Eye (tissue), 1 donor: ENCODE measurements at regions not wholly inside any gene's neighbourhood (a gene's known extent, or its start where the extent isn't known, plus 50 kb on each side); places are given as distances from the start of the nearest gene placed in this dataset.
"Not testable (repeated sequence)": the region's sequence is repeated elsewhere in the genome, so short reads cannot be mapped to it uniquely, and the experiment has no call there.

ENCODE experiments used
- DNase-seq: peaks from one replicate; pipeline ENCODE4 v3.0.0-alpha.2; 2015

- no peak for DNase-seq
These were observed 220.6 kb downstream of the DHX15 start for GRCh38 chr4:24363751-24364150.

DNA sequence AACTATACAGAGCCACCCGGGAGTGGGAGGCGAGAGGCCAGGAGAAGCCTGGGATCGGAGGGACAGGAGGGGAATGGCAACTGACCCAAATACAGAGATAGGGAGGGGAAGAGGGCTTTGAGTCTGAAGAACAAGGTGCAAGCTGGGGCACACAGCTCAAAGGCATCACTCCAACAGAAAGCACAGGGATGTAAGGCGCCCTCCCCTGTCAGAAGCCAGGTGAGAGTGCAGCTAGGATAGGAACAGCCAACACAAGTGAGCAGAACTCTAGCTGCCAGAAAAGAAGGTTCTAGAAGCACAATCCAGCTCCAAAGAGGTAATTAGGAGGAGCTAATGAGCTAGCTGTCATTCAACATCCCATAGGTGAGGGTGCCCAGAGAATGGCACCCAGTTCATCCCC is 232.2 kb downstream of the DHX15 start:
- DNase-seq: no peak

- not testable (repeated sequence) for DNase-seq
These were observed 235.0 kb downstream of the DHX15 start for GRCh38 chr4:24349168-24349996.

DNA sequence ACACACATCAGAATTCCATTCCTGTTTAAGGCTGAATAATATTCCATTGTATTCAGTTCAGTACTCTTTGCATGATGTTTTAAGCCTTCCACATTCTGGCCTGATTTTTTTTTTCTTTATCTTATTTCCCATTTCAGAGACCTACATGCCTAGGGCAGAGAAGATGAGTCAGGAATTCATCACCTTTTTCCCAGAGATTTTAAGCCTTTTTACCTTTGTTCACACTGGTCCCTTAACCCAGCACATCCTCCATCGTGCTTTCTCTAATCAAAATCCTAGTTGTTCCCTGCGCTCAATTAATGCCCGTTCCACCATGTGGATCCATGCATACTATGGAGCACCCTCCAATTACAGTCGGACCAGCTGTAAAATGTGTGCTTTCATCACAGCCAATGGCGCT is 245.1 kb downstream of the DHX15 start:
- DNase-seq: no peak

DNA sequence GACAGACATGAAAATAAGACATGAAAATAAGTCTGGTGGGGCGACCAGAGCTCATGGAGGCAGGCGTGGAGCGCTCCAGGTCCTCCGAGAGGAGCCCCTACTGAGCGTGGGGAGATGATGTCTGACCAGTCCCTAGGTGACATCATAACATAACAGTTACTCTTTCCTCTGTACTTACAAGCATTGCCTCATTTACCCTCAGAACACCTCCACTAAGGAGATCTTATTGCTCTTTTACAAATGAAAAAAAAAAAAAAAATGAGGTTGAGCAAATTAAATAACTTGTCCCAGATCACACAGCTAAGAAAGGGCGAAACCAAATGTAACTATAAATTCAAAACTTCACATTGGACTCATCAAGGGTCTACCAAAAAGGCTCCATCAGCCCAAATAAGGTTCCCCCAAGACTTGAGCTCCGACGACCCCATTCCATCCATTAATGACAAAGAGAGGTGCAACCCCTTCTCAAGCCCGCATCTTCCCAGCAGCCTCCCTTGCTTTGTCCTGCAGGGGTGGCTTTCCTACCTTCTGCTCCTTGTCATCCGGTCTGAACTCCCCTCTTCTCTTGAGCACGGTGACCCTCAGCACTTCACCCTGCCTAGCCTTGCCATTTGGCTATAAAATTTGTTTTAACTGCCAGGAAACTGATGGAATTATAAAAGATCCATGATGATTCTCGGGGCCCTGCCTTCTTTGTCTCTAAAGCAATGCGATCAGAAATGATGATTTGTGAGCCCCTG is 246.7 kb downstream of the DHX15 start:
- DNase-seq: no peak

DNA sequence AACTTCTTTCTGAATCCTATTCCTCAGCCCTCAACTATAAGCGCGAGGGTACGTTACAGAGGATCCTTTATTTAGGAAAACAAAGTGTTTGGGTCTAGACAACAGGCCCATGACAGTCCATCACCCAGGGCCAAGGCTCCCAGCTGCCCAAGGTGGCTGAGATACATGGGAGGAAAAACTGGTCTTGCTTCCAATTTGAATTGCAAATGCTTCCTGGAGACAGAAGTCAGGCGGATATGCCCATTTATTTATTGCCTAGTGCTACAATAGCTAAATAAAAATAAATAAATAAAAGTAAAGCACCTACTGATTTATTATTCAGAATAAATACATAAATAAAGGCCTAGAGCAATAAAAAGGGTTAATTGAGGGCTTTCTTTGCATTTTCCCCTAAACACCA is 248.7 kb downstream of the DHX15 start:
- DNase-seq: no peak

GRCh38 chr4:24334906-24335305 is 249.4 kb downstream of the DHX15 start:
- no peak for DNase-seq

DNA sequence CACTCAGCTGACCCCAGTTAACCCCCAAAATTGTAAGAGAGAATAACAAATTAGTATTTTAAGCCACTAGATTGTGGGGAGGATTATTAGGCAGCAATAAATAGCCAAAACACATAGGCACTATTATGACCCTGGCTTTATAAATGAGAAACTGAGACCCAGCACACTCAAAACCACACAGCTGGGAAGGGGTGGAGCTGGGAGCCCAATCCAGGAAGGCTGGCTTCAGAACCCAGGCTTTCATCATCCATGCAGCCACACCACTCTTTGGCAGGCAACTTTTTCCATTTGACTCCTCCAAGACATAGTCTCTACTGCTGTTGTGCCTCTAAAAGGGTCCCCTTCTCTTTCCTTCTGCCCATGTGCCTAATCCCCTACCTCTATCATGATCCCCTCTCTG is 253.8 kb downstream of the DHX15 start:
- no peak for DNase-seq

DNA sequence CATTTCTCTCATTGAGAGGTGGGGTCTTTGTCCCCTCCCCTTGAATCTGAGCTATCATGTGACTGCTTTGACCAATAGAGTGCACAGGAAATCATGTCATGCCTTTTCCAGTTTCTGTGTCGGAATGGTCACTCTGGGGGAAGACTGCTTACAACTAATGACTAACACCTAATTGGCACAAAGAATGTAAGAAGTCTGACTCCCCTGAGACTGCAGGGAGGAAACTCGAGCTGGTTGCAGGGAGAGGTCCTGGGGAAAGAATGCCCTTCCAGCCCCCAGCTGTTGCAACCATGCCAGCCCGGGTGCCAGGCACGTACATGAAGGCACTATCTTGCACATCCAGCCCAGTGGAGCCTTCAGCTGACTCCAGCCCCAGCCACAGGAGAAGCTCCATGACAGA is 254.2 kb downstream of the DHX15 start:
- DNase-seq: no peak

- DNase-seq: no peak
These were observed 255.6 kb downstream of the DHX15 start for GRCh38 chr4:24328711-24329110.

GRCh38 chr4:24328310-24328709 is 256.0 kb downstream of the DHX15 start:
- peak; percentile 74 for DNase-seq

DNA sequence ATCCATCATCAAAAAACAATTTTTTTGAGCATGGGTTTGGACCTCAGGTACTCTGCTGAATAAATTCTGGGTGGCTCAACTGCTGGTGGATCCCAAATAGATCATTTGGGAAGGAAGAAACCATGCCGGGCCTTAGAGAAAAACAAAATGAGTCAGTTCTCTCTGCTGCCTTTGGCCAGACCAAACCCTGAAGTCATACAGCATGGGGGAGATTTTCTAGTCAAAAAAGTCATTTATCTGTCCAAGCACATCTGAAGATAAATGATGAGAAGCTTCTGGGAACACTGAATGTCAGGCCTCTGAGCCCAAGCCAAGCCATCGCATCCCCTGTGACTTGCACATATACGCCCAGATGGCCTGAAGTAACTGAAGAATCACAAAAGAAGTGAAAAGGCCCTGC is 261.4 kb downstream of the DHX15 start:
- DNase-seq: no peak

DNA sequence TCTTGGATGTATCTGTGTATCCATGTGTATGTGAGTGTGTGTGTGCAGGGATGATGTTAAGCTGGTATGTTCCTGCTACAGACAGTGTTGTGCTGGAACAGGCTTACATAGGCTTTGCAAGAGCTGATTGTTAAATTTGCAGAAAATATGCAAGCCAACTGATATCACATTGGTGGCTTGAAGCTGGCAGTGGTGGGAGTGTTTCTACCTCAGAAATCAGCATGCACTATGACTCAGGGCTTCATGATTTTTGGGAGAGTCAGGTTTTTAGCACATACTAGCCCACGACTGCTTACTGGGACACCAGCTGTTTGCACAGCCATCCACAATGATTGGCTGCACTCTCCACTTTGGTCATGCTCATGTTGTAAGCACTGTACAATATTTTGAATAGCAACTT is 261.8 kb downstream of the DHX15 start:
- no peak for DNase-seq

- peak; percentile 63 for DNase-seq
These were observed 262.7 kb downstream of the DHX15 start for GRCh38 chr4:24321616-24322015.

DNA sequence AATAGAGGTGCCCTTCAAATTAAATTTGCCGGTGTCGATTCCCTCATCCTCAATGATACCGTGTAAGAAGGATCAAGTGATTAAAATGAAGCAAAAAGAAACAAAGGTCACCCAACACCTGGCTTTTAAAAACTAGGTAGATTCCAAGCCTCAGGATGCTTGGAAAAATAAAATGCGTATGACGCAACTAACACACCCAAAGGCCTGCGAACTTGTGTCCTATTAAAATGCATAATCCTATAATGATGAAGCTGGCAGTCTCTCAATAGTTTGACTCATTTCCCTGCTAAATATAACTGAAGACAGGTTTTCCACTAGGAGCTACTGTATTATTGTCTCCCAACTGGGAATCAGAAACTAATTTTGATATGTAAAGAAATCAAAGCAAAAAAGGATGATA is 263.2 kb downstream of the DHX15 start:
- DNase-seq: no peak

GRCh38 chr4:24319387-24319786 is 265.0 kb downstream of the DHX15 start:
- DNase-seq: no peak

DNA sequence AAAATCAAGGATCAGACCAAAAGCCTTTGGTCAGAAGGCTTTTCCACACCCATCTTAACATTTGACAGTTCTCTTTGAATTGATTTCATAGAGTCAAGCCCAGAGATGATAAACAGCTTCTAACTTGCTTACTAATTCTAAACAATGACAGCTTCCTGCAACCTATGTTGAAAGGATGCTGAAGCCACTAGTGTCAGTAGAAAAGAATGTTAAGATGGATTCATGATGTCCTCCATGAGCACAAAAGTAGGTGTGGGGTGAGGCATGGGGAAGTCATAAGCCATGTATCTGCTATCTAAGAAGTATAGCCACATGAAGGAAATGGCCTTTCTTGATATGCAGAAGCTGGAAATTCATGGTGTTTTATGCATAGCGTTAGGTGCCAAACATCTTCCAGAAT is 269.3 kb downstream of the DHX15 start:
- no peak for DNase-seq

GRCh38 chr4:24312261-24312913 is 272.0 kb downstream of the DHX15 start:
- DNase-seq: no peak

DNA sequence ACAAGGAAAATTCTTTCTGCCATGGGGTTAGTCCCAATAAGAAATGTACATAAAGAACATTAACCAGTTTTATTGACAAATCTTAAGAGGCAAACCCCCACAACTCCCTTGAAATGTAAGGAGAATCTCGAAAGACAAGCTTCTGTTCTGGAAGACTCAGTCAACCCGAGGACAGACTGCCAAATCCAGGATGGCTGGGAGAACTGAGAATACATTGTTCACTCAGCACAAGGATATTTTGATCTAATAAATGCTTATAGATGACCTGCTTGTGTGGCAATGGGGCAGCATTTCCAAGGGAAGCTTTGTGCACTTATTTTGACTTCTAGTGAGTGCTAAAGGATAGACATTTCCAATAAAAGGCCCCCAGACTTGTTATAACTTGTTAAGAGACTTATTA is 280.4 kb downstream of the DHX15 start:
- DNase-seq: no peak

DNA sequence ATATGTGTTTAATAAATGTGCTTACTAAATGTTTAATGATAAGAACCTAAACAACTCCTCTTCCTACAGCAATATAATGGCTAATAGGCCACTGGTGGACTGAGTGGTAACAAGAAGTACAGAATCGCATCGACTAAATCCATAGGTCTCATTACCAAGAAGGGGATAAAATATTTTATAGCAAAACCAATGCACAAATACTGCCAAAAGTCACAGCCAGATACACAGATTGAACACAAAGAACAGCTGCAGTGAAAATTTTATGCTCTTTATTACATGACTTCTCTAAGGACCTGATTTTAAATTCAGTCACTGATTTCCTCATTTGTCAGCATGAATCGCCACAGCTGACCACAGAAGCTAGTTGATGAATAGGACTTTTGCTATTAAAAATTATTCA is 285.4 kb downstream of the DHX15 start:
- DNase-seq: no peak

- DNase-seq: no peak
These were observed 297.3 kb downstream of the DHX15 start for GRCh38 chr4:24287096-24287495.

GRCh38 chr4:24285759-24286158 is 298.6 kb downstream of the DHX15 start:
- DNase-seq: no peak

- DNase-seq: no peak
These were observed 301.9 kb downstream of the DHX15 start for GRCh38 chr4:24282446-24282845.

DNA sequence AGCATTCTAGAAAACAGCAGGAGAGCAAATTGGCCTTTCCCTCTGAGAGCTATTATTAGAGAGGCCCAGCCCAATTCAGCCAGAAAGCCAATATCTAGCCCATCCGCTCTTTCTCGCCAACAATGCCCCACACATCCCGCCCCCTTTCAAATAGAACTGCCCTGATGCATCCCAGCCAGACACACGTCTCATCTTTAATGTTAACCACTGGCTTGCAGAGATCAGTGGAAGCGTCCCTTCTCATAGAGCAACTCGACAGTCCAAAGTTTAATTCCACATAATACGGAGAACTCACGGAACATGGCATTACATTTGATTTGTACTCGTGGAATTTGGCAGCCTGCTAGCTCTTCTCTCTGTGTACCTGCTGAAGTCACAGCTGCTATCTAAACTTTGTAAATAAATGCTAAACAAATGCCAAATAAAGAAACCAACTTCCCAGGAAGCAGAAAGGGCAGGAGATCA is 304.4 kb downstream of the DHX15 start:
- no peak for DNase-seq
